ENCODE measurements at regions not wholly inside any gene's neighbourhood (a gene's known extent, or its start where the extent isn't known, plus 50 kb on each side); places are given as distances from the start of the nearest gene placed in this dataset.
"Not testable (repeated sequence)": the region's sequence is repeated elsewhere in the genome, so short reads cannot be mapped to it uniquely, and the experiment has no call there.

- TF ChIP-seq GATA1 (IDR thresholded peaks at IDR 0.05; ENCODE audit: low read depth, low read length) = no peak
- no peak for TF ChIP-seq POLR2A (IDR thresholded peaks at IDR 0.05; ENCODE audit: low read length)
- no peak for DNase-seq
Observed at GRCh38 chr9:32875242-32875641, 91.9 kb downstream of the TMEM215 start.

- TF ChIP-seq POLR2A (IDR thresholded peaks at IDR 0.05; ENCODE audit: low read length) = no peak
- no peak for TF ChIP-seq GATA1 (IDR thresholded peaks at IDR 0.05; ENCODE audit: low read depth, low read length)
Observed at GRCh38 chr9:32875748-32876147, 92.4 kb downstream of the TMEM215 start.

GRCh38 chr9:32877103-32877502 is 93.8 kb downstream of the TMEM215 start:
- TF ChIP-seq GATA1 (IDR thresholded peaks at IDR 0.05; ENCODE audit: low read depth, low read length) (no peak), POLR2A (IDR thresholded peaks at IDR 0.05; ENCODE audit: low read length) (no peak)
- no peak for DNase-seq

More at GRCh38 chr9:32875748-32876147, 92.4 kb downstream of the TMEM215 start:
- DNase-seq = no peak

- TF ChIP-seq POLR2A (IDR thresholded peaks at IDR 0.05; ENCODE audit: low read length) (no peak), GATA1 (IDR thresholded peaks at IDR 0.05; ENCODE audit: low read depth, low read length) (no peak)
- no peak for DNase-seq
Observed at GRCh38 chr9:32877639-32878217, 94.4 kb downstream of the TMEM215 start.

GRCh38 chr9:32879335-32879734 is 96.0 kb downstream of the TMEM215 start:
- TF ChIP-seq POLR2A (IDR thresholded peaks at IDR 0.05; ENCODE audit: low read length) (no peak), GATA1 (IDR thresholded peaks at IDR 0.05; ENCODE audit: low read depth, low read length) (no peak)
- no peak for DNase-seq

- TF ChIP-seq GATA1 (IDR thresholded peaks at IDR 0.05; ENCODE audit: low read depth, low read length) (no peak), POLR2A (IDR thresholded peaks at IDR 0.05; ENCODE audit: low read length) (no peak)
- peak; percentile 50 to 78 for DNase-seq
Observed at GRCh38 chr9:32881948-32882347, 98.6 kb downstream of the TMEM215 start.

- DNase-seq = peak; percentile 70 to 94
- no peak for TF ChIP-seq GATA1 (IDR thresholded peaks at IDR 0.05; ENCODE audit: low read depth, low read length)
- peak; percentile 13 for TF ChIP-seq POLR2A (IDR thresholded peaks at IDR 0.05; ENCODE audit: low read length)
Observed at GRCh38 chr9:32882705-32883104, 99.4 kb downstream of the TMEM215 start.

- no peak for TF ChIP-seq POLR2A (IDR thresholded peaks at IDR 0.05; ENCODE audit: low read length)
- peak; percentile 76 to 91 for DNase-seq
Observed at GRCh38 chr9:32884482-32884881, 101.1 kb downstream of the TMEM215 start.

GRCh38 chr9:32886021-32886420 is 102.7 kb downstream of the TMEM215 start:
- DNase-seq = no peak
- no peak for TF ChIP-seq POLR2A (IDR thresholded peaks at IDR 0.05; ENCODE audit: low read length)
- no peak for TF ChIP-seq GATA1 (IDR thresholded peaks at IDR 0.05; ENCODE audit: low read depth, low read length)

GRCh38 chr9:32894485-32894884 is 106.9 kb downstream of the APTX start:
- not testable (repeated sequence) for DNase-seq

GRCh38 chr9:32899181-32899580 is 102.2 kb downstream of the APTX start:
- TF ChIP-seq POLR2A (IDR thresholded peaks at IDR 0.05; ENCODE audit: low read length) (no peak), GATA1 (IDR thresholded peaks at IDR 0.05; ENCODE audit: low read depth, low read length) (no peak)
- DNase-seq = peak in 1 of 2 experiments; percentile 32

GRCh38 chr9:32899761-32900160 is 101.7 kb downstream of the APTX start:
- no peak for TF ChIP-seq GATA1 (IDR thresholded peaks at IDR 0.05; ENCODE audit: low read depth, low read length)
- TF ChIP-seq POLR2A (IDR thresholded peaks at IDR 0.05; ENCODE audit: low read length) = no peak
- DNase-seq = no peak

GRCh38 chr9:32906213-32906612 is 95.2 kb downstream of the APTX start:
- DNase-seq = no peak
- no peak for TF ChIP-seq POLR2A (IDR thresholded peaks at IDR 0.05; ENCODE audit: low read length)
- no peak for TF ChIP-seq GATA1 (IDR thresholded peaks at IDR 0.05; ENCODE audit: low read depth, low read length)

GRCh38 chr9:32915802-32916201 is 85.6 kb downstream of the APTX start:
- no peak for TF ChIP-seq GATA1 (IDR thresholded peaks at IDR 0.05; ENCODE audit: low read depth, low read length)
- no peak for TF ChIP-seq POLR2A (IDR thresholded peaks at IDR 0.05; ENCODE audit: low read length)
- DNase-seq = no peak

- no peak for DNase-seq
Observed at GRCh38 chr9:32918628-32919027, 82.8 kb downstream of the APTX start.

More at GRCh38 chr9:32918628-32919027, 82.8 kb downstream of the APTX start:
- TF ChIP-seq POLR2A (IDR thresholded peaks at IDR 0.05; ENCODE audit: low read length) = no peak

Data from erythroblast (primary cell).